ENCODE measurements at regions not wholly inside any gene's neighbourhood (a gene's known extent, or its start where the extent isn't known, plus 50 kb on each side); places are given as distances from the start of the nearest gene placed in this dataset.

DNA sequence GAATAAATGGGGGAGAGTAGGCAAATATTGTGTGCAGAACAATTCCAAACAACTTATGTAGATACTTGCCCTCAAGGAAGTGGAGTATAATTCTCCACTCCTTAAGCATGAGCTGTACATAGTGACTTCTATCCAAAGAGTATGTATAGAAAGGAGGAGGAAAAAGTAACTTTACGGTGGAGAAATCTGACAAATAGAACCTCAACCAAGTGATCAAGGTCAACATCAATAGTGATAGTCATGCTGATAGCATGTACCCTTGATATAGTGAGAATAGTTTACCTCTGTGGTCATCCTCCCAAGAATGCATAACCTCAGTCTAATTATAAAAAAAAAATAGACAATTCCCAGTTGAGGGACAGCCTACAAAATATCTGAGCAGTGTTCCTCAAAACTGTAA, 89.1 kb upstream of the NANOS1 start:
- TF ChIP-seq, protein P1, sequence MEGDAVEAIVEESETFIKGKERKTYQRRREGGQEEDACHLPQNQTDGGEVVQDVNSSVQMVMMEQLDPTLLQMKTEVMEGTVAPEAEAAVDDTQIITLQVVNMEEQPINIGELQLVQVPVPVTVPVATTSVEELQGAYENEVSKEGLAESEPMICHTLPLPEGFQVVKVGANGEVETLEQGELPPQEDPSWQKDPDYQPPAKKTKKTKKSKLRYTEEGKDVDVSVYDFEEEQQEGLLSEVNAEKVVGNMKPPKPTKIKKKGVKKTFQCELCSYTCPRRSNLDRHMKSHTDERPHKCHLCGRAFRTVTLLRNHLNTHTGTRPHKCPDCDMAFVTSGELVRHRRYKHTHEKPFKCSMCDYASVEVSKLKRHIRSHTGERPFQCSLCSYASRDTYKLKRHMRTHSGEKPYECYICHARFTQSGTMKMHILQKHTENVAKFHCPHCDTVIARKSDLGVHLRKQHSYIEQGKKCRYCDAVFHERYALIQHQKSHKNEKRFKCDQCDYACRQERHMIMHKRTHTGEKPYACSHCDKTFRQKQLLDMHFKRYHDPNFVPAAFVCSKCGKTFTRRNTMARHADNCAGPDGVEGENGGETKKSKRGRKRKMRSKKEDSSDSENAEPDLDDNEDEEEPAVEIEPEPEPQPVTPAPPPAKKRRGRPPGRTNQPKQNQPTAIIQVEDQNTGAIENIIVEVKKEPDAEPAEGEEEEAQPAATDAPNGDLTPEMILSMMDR (IDR thresholded peaks at IDR 0.05): no peak
- no peak overlapping the region for H3K4me3 Mint-ChIP-seq
- POLR2A ChIA-PET: no interaction called here
- intact Hi-C loops (cut with micrococcal nuclease): no loop called here
- no peaks in the 10 kb centered on the region for H3K36me3 Mint-ChIP-seq (ENCODE audit: low read depth)
- CTCF ChIA-PET: no interaction called here
- no peak overlapping the region for H3K27ac Mint-ChIP-seq
- DNase-seq (no peak), ATAC-seq (no peak)
- peaks cover 26% of the 10 kb centered on the region for H3K27me3 Mint-ChIP-seq
- H3K9me3 Mint-ChIP-seq: no peaks in the 10 kb centered on the region
- H3K4me1 Mint-ChIP-seq (ENCODE audit: low read depth): no peaks in the 10 kb centered on the region

DNA sequence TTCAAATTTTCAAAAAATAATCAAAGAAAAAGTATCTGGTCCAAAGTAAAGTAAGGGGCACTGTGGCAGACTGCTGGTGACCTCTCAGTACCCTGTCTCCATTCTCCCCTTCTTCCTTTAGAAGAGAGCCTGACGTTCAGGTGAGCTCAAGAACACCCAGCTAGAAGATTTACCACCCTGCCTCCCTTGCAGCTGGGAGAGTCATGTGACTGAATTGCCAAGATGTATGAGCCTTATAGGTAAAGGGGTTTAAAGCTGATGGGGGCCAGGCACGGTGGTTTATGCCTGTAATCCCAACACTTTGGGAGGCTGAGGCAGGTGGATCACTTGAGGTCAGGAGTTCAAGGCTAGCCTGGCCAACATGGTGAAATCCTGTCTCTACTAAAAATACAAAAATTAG, 86.3 kb upstream of the NANOS1 start:
- CTCF ChIA-PET: no interaction called here
- DNase-seq: no peak
- no peak for ATAC-seq
- Mint-ChIP-seq H3K9me3 (no peaks in the 10 kb centered on the region), H3K4me1 (ENCODE audit: low read depth) (no peaks in the 10 kb centered on the region), H3K4me3 (no peak overlapping the region), H3K27ac (no peak overlapping the region), H3K36me3 (ENCODE audit: low read depth) (no peaks in the 10 kb centered on the region), H3K27me3 (peaks cover 15% of the 10 kb centered on the region)
- POLR2A ChIA-PET: no interaction called here
- intact Hi-C loops (cut with micrococcal nuclease): no loop called here
- TF ChIP-seq, protein P1 (IDR thresholded peaks at IDR 0.05): no peak

DNA sequence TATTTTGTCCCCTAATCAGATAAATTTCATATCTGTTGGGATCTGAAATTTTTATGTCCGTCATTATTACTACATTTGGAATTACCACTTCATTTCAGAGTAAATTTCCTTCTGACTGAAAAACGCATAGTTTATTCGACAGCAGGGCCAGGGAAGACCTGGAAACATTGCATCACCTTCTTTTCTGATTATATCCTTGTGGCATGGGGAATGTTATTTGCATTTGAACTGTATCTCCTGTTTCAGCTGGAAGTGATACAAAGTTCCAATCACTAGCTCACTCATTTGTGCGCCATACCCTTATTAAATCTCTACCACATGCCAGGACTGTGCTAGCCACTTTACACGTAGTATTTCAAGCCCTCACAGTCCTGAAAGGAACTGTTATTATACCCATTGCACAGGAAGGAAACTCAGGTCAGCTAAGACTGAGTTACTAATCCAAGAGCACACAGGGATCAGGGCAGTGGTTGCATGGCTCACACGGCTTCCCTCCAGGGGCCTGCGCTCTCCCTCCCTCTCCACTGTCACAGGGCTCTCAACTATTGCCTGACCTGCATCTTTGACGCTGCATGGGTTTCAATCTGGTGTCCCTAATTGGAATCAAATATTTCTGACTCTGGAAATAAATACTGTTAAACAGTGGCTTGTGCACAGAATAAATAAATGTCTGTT, 84.4 kb upstream of the NANOS1 start:
- intact Hi-C loops (cut with micrococcal nuclease): no loop called here
- no peaks in the 10 kb centered on the region for H3K36me3 Mint-ChIP-seq (ENCODE audit: low read depth)
- no peak for ATAC-seq
- TF ChIP-seq, protein P1 (IDR thresholded peaks at IDR 0.05): no peak
- no peaks in the 10 kb centered on the region for H3K9me3 Mint-ChIP-seq
- no peak overlapping the region for H3K27ac Mint-ChIP-seq
- ChIA-PET POLR2A (no interaction called here), CTCF (interaction anchor here (0.7 kb wide), 1 partner anchor 24 kb away, joined by 3 read pairs; no protein-coding TSS in a partner anchor)
- DNase-seq: no peak
- no peak overlapping the region for H3K4me3 Mint-ChIP-seq
- H3K27me3 Mint-ChIP-seq: peaks cover 13% of the 10 kb centered on the region
- no peaks in the 10 kb centered on the region for H3K4me1 Mint-ChIP-seq (ENCODE audit: low read depth)

DNA sequence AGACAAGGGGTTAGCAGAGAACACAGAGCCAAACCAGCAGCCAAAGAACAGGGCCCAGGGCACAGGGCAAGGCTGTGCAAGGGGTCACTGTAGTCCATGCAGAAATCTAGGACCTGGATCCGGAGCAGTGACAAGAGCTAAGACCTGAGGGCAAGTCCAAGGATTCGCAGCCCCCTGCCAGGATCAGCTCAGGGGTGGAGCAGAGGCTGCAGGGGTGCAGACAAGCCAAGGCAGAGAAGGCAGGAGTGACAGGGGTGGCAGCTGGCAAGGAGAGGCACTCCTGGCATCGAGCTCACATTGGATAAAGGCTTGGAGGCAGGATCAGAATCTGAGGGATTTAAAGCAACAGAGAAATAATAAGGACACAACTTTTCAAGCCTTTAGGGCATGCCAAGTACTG, 80.7 kb upstream of the NANOS1 start:
- TF ChIP-seq, protein P1 (IDR thresholded peaks at IDR 0.05): no peak
- DNase-seq: no peak
- no peaks in the 10 kb centered on the region for H3K36me3 Mint-ChIP-seq (ENCODE audit: low read depth)
- H3K27me3 Mint-ChIP-seq: peaks cover 5% of the 10 kb centered on the region
- no peak overlapping the region for H3K27ac Mint-ChIP-seq
- H3K4me3 Mint-ChIP-seq: no peak overlapping the region
- intact Hi-C loops (cut with micrococcal nuclease): no loop called here
- ChIA-PET POLR2A (interaction anchor here (0.7 kb wide), 1 partner anchor 13 kb away, joined by 3 read pairs; no protein-coding TSS in a partner anchor), CTCF (no interaction called here)
- H3K9me3 Mint-ChIP-seq: no peaks in the 10 kb centered on the region
- ATAC-seq: no peak
- H3K4me1 Mint-ChIP-seq (ENCODE audit: low read depth): no peaks in the 10 kb centered on the region

DNA sequence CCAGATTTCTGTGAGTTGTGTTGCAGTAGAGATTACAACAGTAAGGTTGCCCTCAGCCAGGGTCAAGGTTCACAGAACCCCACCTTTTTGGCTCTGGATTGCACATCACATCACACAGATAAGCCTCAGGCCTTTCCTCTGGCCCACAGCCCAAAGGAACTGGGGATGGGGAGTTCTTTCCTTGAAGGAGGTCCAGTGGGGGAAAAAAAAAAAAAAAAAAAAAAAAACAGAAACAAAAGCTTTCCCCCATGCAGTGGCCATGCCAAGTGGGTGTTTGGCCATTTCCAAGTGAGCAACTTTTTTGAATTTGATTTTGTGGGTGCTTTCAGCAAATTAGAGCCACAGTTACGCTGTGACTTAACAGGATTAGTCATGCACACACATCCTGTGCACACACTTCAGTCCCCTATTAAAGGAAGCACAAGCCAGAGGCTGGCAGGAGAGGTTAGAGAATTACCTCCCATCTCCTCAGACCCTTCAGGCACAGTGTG, 79.3 kb upstream of the NANOS1 start:
- peak; percentile 58 for ATAC-seq
- POLR2A ChIA-PET: no interaction called here

More for the DNA sequence above, 79.3 kb upstream of the NANOS1 start:
- Mint-ChIP-seq H3K4me3 (no peak overlapping the region), H3K4me1 (ENCODE audit: low read depth) (no peaks in the 10 kb centered on the region), H3K27ac (no peak overlapping the region), H3K27me3 (peaks cover 6% of the 10 kb centered on the region), H3K36me3 (ENCODE audit: low read depth) (no peaks in the 10 kb centered on the region), H3K9me3 (no peaks in the 10 kb centered on the region)
- TF ChIP-seq, protein P1 (IDR thresholded peaks at IDR 0.05): no peak
- intact Hi-C loops (cut with micrococcal nuclease): no loop called here
- DNase-seq: no peak
- CTCF ChIA-PET: no interaction called here
